Caco-2 (cell line): ENCODE measurements at regions not wholly inside any gene's neighbourhood (a gene's known extent, or its start where the extent isn't known, plus 50 kb on each side); places are given as distances from the start of the nearest gene placed in this dataset.

Experiments used
- BruUV-seq: library from RNA; stranded (reverse); fragments of 400-500 nt; replicated peaks from 2 replicates; lab custom pipeline; 2021; lab: Mats Ljungman, UMichigan
- CTCF ChIA-PET: fragments of 300-600 bp; sonication (Branson Sonifier 250); formaldehyde crosslinking; loops from one replicate; lab custom pipeline; 2022; ENCODE audit warnings: antibody characterized with exemption; lab: Charles Lee
- POLR2A ChIA-PET: fragments of 300-600 bp; sonication (Branson Sonifier 250); formaldehyde crosslinking; loops from one replicate; lab custom pipeline; 2022; ENCODE audit warnings: antibody characterized with exemption; lab: Charles Lee
- DNase-seq, 2 experiments: peaks; one replicate each; pipeline versions ENCODE4 v3.0.0 to v3.0.0-alpha.2; 2020 to 2022
- H3K27me3 ChIP-seq: replicated peaks from 2 replicates; pipeline ENCODE4 v1.6.0; 2011; ENCODE audit warnings: low read length; ENCODE audit not compliant: control insufficient read depth, insufficient read depth
- H3K36me3 ChIP-seq: 2 replicates; pipeline ENCODE4 v1.5.1; 2011; ENCODE audit warnings: low read length; ENCODE audit not compliant: control insufficient read depth, insufficient read depth
- H3K4me1 ChIP-seq: fragments of 250-450 bp; sonication (Bioruptor Pico); 2 replicates; pipeline ENCODE4 v1.5.1; 2020; ENCODE audit warnings: mild to moderate bottlenecking
- H3K4me3 ChIP-seq: 2 replicates; pipeline ENCODE4 v1.5.1; 2011; ENCODE audit warnings: low read depth, mild to moderate bottlenecking, control low read depth, low read length
- H3K9me3 ChIP-seq: fragments of 250-450 bp; sonication (Bioruptor Pico); 2 replicates; pipeline ENCODE4 v1.5.1; 2020; ENCODE audit warnings: mild to moderate bottlenecking, moderate library complexity
- H3K27ac Mint-ChIP-seq: one replicate; pipeline ENCODE4 v1.8.0; 2022; ENCODE audit warnings: mixed read lengths; ENCODE audit not compliant: unreplicated experiment
- H3K27me3 Mint-ChIP-seq: one replicate; pipeline ENCODE4 v1.8.0; 2022; ENCODE audit warnings: mixed read lengths; ENCODE audit not compliant: insufficient read depth, unreplicated experiment
- H3K36me3 Mint-ChIP-seq: one replicate; pipeline ENCODE4 v1.8.0; 2022; ENCODE audit warnings: mild to moderate bottlenecking, mixed read lengths; ENCODE audit not compliant: insufficient read depth, unreplicated experiment
- H3K4me1 Mint-ChIP-seq: one replicate; pipeline ENCODE4 v1.8.0; 2022; ENCODE audit warnings: low read depth, mixed read lengths; ENCODE audit not compliant: unreplicated experiment
- H3K4me3 Mint-ChIP-seq: one replicate; pipeline ENCODE4 v1.8.0; 2022; ENCODE audit warnings: mild to moderate bottlenecking, moderate library complexity, mixed read lengths; ENCODE audit not compliant: unreplicated experiment
- H3K9me3 Mint-ChIP-seq: one replicate; pipeline ENCODE4 v1.8.0; 2022; ENCODE audit warnings: mixed read lengths; ENCODE audit not compliant: unreplicated experiment
- CTCF ChIP-seq, 2 experiments: fragments of 200-600 bp in 1 of 2; IDR thresholded peaks; 1 replicate in 1 of 2; 2 replicates in 1 of 2; pipeline versions ENCODE4 v1.5.1 to v1.8.0; 2011 to 2022; ENCODE audit warnings: antibody characterized with exemption in 1 of 2, control low read depth in 1 of 2, inconsistent platforms in 1 of 2, low read depth in 1 of 2, low read length in 1 of 2, mild to moderate bottlenecking in 1 of 2, moderate library complexity in 1 of 2; ENCODE audit not compliant: insufficient read depth in 1 of 2, severe bottlenecking in 1 of 2, unreplicated experiment in 1 of 2
- intact Hi-C: fragments of 100-400 bp; cut with micrococcal nuclease; formaldehyde crosslinking; loops from one replicate; pipeline ENCODE4 v1.10.0; 2022; ENCODE audit not compliant: unreplicated experiment

GRCh38 chr15:77865701-77866100 is 211.8 kb downstream of the TBC1D2B start:
- H3K9me3 Mint-ChIP-seq: no peaks in the 10 kb centered on the region
- intact Hi-C loops: no loop called here
- no peak overlapping the region for H3K27ac Mint-ChIP-seq
- ChIA-PET CTCF (no interaction called here), POLR2A (no interaction called here)
- no peak overlapping the region for H3K4me3 Mint-ChIP-seq
- H3K27me3 ChIP-seq: no peaks in the 10 kb centered on the region
- no peaks in the 10 kb centered on the region for H3K9me3 ChIP-seq
- TF ChIP-seq CTCF (IDR thresholded peaks at IDR 0.05; ENCODE audit: insufficient read depth in 1 of 2, low read depth in 1 of 2, low read length in 1 of 2, severe bottlenecking in 1 of 2, unreplicated experiment in 1 of 2): no peak
- BruUV-seq: no TSS peak
- no peaks in the 10 kb centered on the region for H3K36me3 Mint-ChIP-seq
- H3K27me3 Mint-ChIP-seq: peaks cover 3% of the 10 kb centered on the region
- no peaks in the 10 kb centered on the region for H3K4me1 Mint-ChIP-seq
- no peak for DNase-seq
- no peaks in the 10 kb centered on the region for H3K4me1 ChIP-seq
- no peak overlapping the region for H3K4me3 ChIP-seq
- H3K36me3 ChIP-seq: no peaks in the 10 kb centered on the region

DNA sequence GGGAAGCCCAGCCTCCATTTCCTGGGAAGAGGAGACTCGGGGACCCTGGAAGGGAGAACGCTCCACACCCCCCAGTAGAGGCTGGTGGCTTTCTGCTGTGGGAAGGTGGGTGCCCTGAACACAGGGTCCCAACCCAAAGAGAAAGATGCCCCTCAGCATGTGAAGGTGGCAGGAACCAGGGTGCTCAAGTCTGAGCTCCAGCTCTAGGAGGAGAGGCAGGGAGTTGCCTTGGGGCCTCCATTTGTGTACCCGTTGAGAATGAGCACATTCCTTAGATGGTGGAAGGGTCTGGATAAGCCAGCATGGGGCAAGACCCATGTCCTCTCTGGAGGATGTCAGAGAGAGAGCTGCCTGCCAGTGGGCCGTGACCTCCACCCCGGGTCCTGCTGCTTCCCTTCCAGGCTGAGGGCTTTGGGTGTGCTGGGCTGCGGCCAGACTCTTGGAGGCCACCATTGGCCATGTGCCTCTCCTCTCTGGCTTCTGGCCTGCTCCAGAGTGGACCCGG is 212.4 kb downstream of the TBC1D2B start:
- no peak for DNase-seq
- BruUV-seq: no TSS peak
- no peak for TF ChIP-seq CTCF (IDR thresholded peaks at IDR 0.05; ENCODE audit: insufficient read depth in 1 of 2, low read depth in 1 of 2, low read length in 1 of 2, severe bottlenecking in 1 of 2, unreplicated experiment in 1 of 2)
- Mint-ChIP-seq H3K4me1 (no peaks in the 10 kb centered on the region), H3K4me3 (no peak overlapping the region), H3K27me3 (peaks cover 3% of the 10 kb centered on the region), H3K36me3 (no peaks in the 10 kb centered on the region), H3K9me3 (no peaks in the 10 kb centered on the region), H3K27ac (no peak overlapping the region)
- H3K27me3 ChIP-seq: no peaks in the 10 kb centered on the region
- H3K9me3 ChIP-seq: no peaks in the 10 kb centered on the region
- H3K4me3 ChIP-seq: no peak overlapping the region
- ChIA-PET POLR2A (no interaction called here), CTCF (no interaction called here)
- H3K4me1 ChIP-seq: no peaks in the 10 kb centered on the region
- intact Hi-C loops: no loop called here
- H3K36me3 ChIP-seq: no peaks in the 10 kb centered on the region

GRCh38 chr15:77864211-77865105 is 213.1 kb downstream of the TBC1D2B start:
- TF ChIP-seq CTCF (IDR thresholded peaks at IDR 0.05; ENCODE audit: insufficient read depth in 1 of 2, low read depth in 1 of 2, low read length in 1 of 2, severe bottlenecking in 1 of 2, unreplicated experiment in 1 of 2): no peak
- no peak for DNase-seq
- Mint-ChIP-seq H3K27ac (no peak overlapping the region), H3K4me3 (no peak overlapping the region), H3K4me1 (no peaks in the 10 kb centered on the region), H3K27me3 (peaks cover 3% of the 10 kb centered on the region), H3K9me3 (no peaks in the 10 kb centered on the region), H3K36me3 (no peaks in the 10 kb centered on the region)
- Histone ChIP-seq H3K4me1 (no peaks in the 10 kb centered on the region), H3K4me3 (no peak overlapping the region), H3K9me3 (no peaks in the 10 kb centered on the region), H3K27me3 (no peaks in the 10 kb centered on the region), H3K36me3 (no peaks in the 10 kb centered on the region)
- BruUV-seq: no TSS peak
- ChIA-PET POLR2A (no interaction called here), CTCF (no interaction called here)
- intact Hi-C loops: no loop called here
